Keratinocyte (primary cell): ENCODE measurements at regions not wholly inside any gene's neighbourhood (a gene's known extent, or its start where the extent isn't known, plus 50 kb on each side); places are given as distances from the start of the nearest gene placed in this dataset.

Experiments
- EZH2 ChIP-seq: IDR thresholded peaks from one replicate; pipeline ENCODE4 v1.6.1; 2012; ENCODE audit warnings: inconsistent platforms, mild to moderate bottlenecking, low read length, moderate library complexity
- TF ChIP-seq, protein P1 (sequence below), 3 experiments: IDR thresholded peaks in 1 of 3; conservative IDR thresholded peaks in 1 of 3; optimal IDR thresholded peaks in 1 of 3; 2 replicates in 2 of 3; 3 replicates in 1 of 3; pipeline versions ENCODE3 to v1.5.1; 2011; ENCODE audit warnings: low read length in 3 of 3, mild to moderate bottlenecking in 3 of 3, moderate library complexity in 2 of 3, control low read depth in 1 of 3, inconsistent platforms in 1 of 3; ENCODE audit not compliant: insufficient read depth in 2 of 3; ENCODE audit errors: extremely low read depth in 1 of 3

DNA sequence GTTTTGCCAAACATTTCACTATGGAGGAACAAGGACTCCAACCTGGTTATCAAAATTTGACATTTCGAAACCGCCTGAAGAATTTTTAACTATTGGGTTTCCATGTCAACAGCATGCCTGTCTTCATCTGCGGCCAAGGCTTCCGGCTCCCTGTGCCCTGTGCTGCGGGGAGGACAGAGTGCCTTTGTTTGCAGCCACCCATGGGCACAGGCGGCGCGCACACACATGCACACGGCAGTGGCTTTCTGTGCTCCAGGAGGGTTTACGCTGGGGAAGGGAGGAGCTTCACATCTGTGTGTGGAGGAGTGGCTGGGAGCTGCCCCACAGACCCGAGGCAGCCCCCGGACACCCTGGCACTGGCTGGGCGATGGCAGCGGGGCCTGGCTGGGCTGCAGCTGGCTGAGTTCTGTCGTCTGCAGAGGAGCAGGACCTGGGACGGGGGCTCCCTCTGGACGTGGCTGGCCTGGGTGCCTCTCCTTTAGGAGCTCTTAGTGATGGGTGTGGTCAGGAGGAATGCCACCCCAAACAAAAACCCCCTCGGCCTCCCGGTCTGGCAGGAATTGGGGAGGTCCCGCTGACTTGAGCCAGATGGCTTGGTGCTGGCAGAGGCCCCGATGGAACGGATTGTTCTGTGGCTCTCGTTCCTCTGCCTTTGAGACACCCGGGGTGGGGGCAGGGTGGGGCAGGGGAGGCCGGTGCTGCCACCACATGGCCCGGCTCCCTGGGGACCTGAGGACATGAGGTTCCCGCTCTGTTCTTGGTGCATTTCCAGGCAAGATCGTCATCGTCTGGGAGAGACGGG is 1290.9 kb downstream of the BRD1 start:
- TF ChIP-seq, protein P1, sequence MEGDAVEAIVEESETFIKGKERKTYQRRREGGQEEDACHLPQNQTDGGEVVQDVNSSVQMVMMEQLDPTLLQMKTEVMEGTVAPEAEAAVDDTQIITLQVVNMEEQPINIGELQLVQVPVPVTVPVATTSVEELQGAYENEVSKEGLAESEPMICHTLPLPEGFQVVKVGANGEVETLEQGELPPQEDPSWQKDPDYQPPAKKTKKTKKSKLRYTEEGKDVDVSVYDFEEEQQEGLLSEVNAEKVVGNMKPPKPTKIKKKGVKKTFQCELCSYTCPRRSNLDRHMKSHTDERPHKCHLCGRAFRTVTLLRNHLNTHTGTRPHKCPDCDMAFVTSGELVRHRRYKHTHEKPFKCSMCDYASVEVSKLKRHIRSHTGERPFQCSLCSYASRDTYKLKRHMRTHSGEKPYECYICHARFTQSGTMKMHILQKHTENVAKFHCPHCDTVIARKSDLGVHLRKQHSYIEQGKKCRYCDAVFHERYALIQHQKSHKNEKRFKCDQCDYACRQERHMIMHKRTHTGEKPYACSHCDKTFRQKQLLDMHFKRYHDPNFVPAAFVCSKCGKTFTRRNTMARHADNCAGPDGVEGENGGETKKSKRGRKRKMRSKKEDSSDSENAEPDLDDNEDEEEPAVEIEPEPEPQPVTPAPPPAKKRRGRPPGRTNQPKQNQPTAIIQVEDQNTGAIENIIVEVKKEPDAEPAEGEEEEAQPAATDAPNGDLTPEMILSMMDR (optimal IDR thresholded peaks at IDR 0.05 in 1 of 3, IDR thresholded peaks at IDR 0.05 in 1 of 3, conservative IDR thresholded peaks at IDR 0.05 in 1 of 3; ENCODE audit: extremely low read depth in 1 of 3, insufficient read depth in 2 of 3, low read length in 3 of 3), result no peak
- no peak for TF ChIP-seq EZH2
